GM12872 (cell line): ENCODE measurements at regions not wholly inside any gene's neighbourhood (a gene's known extent, or its start where the extent isn't known, plus 50 kb on each side); places are given as distances from the start of the nearest gene placed in this dataset.

Experiments
- TF ChIP-seq, protein P1 (sequence below): IDR thresholded peaks from 3 replicates; pipeline ENCODE4 v1.5.1; 2011; ENCODE audit warnings: low read depth, mild to moderate bottlenecking, low read length, moderate library complexity; ENCODE audit not compliant: insufficient read depth

DNA sequence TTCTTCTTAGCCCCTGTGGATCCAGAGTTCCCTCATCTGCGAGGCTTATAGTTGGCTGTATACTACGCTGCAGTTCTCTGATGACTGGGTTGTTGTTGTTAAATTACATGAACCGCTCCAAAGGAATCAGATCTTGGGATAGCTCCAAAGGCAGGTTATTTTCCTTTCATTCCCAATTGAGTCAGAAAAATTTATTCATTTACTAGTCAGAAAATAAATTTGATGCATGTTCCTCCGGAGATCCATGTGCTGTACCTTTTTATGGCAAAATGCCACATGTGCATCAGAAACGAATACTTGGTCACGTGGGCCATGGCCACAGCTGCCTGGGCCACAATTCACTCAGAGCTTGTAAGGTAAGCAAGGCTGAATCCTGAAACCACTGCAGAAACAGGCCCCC is 304.0 kb downstream of the NR2F1-AS1 start:
- TF ChIP-seq, protein P1, sequence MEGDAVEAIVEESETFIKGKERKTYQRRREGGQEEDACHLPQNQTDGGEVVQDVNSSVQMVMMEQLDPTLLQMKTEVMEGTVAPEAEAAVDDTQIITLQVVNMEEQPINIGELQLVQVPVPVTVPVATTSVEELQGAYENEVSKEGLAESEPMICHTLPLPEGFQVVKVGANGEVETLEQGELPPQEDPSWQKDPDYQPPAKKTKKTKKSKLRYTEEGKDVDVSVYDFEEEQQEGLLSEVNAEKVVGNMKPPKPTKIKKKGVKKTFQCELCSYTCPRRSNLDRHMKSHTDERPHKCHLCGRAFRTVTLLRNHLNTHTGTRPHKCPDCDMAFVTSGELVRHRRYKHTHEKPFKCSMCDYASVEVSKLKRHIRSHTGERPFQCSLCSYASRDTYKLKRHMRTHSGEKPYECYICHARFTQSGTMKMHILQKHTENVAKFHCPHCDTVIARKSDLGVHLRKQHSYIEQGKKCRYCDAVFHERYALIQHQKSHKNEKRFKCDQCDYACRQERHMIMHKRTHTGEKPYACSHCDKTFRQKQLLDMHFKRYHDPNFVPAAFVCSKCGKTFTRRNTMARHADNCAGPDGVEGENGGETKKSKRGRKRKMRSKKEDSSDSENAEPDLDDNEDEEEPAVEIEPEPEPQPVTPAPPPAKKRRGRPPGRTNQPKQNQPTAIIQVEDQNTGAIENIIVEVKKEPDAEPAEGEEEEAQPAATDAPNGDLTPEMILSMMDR = no peak

DNA sequence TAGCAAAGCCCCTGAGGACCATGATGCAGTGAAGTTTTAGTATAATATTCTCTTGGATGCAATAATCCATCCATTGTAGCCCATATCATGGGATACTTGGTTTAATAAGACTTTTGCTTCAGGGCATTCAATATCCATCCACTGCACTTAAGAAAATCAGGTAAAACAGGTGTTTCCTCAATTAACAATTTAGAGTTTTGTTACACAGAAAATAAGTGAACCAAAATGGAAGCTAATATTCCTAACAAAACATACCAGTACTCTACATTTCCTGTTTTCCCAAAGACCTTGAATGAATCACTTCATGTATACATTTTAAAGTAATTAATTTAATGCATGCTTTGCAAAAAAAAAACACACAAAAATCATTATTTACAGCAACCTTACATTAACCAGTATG is 305.6 kb downstream of the NR2F1-AS1 start:
- TF ChIP-seq, protein P1 = no peak

GRCh38 chr5:93274291-93274690 is 306.7 kb downstream of the NR2F1-AS1 start:
- TF ChIP-seq, protein P1 = no peak

- TF ChIP-seq, protein P1 = no peak
Observed at GRCh38 chr5:93273176-93273575, 307.8 kb downstream of the NR2F1-AS1 start.

GRCh38 chr5:93272108-93272507 is 308.9 kb downstream of the NR2F1-AS1 start:
- TF ChIP-seq, protein P1 = no peak

GRCh38 chr5:93267736-93268135 is 313.3 kb downstream of the NR2F1-AS1 start:
- TF ChIP-seq, protein P1 = no peak

GRCh38 chr5:93267276-93267675 is 313.7 kb downstream of the NR2F1-AS1 start:
- TF ChIP-seq, protein P1 = no peak

GRCh38 chr5:93257616-93258015 is 323.4 kb downstream of the NR2F1-AS1 start:
- TF ChIP-seq, protein P1 = no peak
